IMR-90 (cell line): ENCODE measurements at regions not wholly inside any gene's neighbourhood (a gene's known extent, or its start where the extent isn't known, plus 50 kb on each side); places are given as distances from the start of the nearest gene placed in this dataset.

Source experiments
- ATAC-seq: fragments of 200-7000 bp; cut with Tn5 transposase; 2 replicates; pipeline ENCODE4 v1.9.1; 2020; ENCODE audit warnings: low read depth, mild to moderate bottlenecking, moderate library complexity
- BruUV-seq: library from RNA; stranded (reverse); fragments of 400-500 nt; replicated peaks from 2 replicates; lab custom pipeline; 2021; lab: Mats Ljungman, UMichigan
- CTCF ChIA-PET: fragments of 300-600 bp; formaldehyde crosslinking; extraction: SDS; loops from one replicate; lab custom pipeline; 2021; ENCODE audit warnings: antibody characterized with exemption; lab: Yijun Ruan, JAX
- POLR2A ChIA-PET: fragments of 300-600 bp; sonication (Branson Sonifier 250); formaldehyde crosslinking; loops from one replicate; lab custom pipeline; 2022; ENCODE audit warnings: antibody characterized with exemption; ENCODE audit not compliant: unreplicated experiment; lab: Charles Lee
- DNase-seq: peaks from one replicate; pipeline ENCODE4 v3.0.0; 2013
- H2AFZ ChIP-seq: replicated peaks from 2 replicates; pipeline ENCODE3; 2013; ENCODE audit warnings: low read length, mild to moderate bottlenecking; ENCODE audit not compliant: poor library complexity
- H2AK5ac ChIP-seq: 2 replicates; pipeline ENCODE4 v1.6.1; 2013; ENCODE audit warnings: low read depth, low read length, inconsistent platforms
- H2AK9ac ChIP-seq: replicated peaks from 2 replicates; pipeline ENCODE3; 2013; ENCODE audit warnings: mild to moderate bottlenecking, low read depth, low read length, moderate library complexity; ENCODE audit not compliant: poor library complexity
- H2BK120ac ChIP-seq: 2 replicates; pipeline ENCODE4 v1.6.1; 2013; ENCODE audit warnings: low read depth, low read length, inconsistent platforms
- H2BK15ac ChIP-seq: 3 replicates; pipeline ENCODE4 v1.6.1; 2013; ENCODE audit warnings: low read depth, low read length, inconsistent platforms
- H2BK20ac ChIP-seq: 2 replicates; pipeline ENCODE4 v1.6.1; 2013; ENCODE audit warnings: low read depth, mild to moderate bottlenecking, inconsistent platforms, low read length, moderate library complexity
- H2BK5ac ChIP-seq: 2 replicates; pipeline ENCODE4 v1.6.1; 2013; ENCODE audit warnings: mild to moderate bottlenecking, low read depth, low read length, inconsistent platforms; ENCODE audit not compliant: poor library complexity, severe bottlenecking
- H3K14ac ChIP-seq: replicated peaks from 2 replicates; pipeline ENCODE4 v1.6.1; 2013; ENCODE audit warnings: low read depth, low read length, inconsistent platforms
- H3K18ac ChIP-seq: 2 replicates; pipeline ENCODE4 v1.6.1; 2013; ENCODE audit warnings: low read depth, low read length, control low read depth
- H3K23ac ChIP-seq: 2 replicates; pipeline ENCODE4 v1.6.1; 2013; ENCODE audit warnings: low read depth, low read length, inconsistent platforms
- H3K27ac ChIP-seq: 2 replicates; pipeline ENCODE4 v1.5.1; 2013; ENCODE audit warnings: mild to moderate bottlenecking, control low read depth, low read length; ENCODE audit not compliant: insufficient read depth
- H3K27me3 ChIP-seq: 2 replicates; pipeline ENCODE4 v1.6.1; 2013; ENCODE audit warnings: low read length; ENCODE audit not compliant: control insufficient read depth, insufficient read depth
- H3K36me3 ChIP-seq: 2 replicates; pipeline ENCODE4 v1.6.1; 2013; ENCODE audit warnings: low read length, mixed read lengths; ENCODE audit not compliant: control insufficient read depth, insufficient read depth
- H3K4ac ChIP-seq: 2 replicates; pipeline ENCODE4 v1.6.1; 2013; ENCODE audit warnings: low read depth, low read length, inconsistent platforms
- H3K4me1 ChIP-seq: 2 replicates; pipeline ENCODE4 v1.6.1; 2013; ENCODE audit warnings: low read length, mixed read lengths; ENCODE audit not compliant: control insufficient read depth, insufficient read depth
- H3K4me2 ChIP-seq: 2 replicates; pipeline ENCODE4 v1.6.1; 2013; ENCODE audit warnings: low read depth, mild to moderate bottlenecking, control low read depth, low read length, moderate library complexity
- H3K4me3 ChIP-seq: 2 replicates; pipeline ENCODE4 v1.5.1; 2013; ENCODE audit warnings: low read depth, mild to moderate bottlenecking, control low read depth, low read length, moderate library complexity; ENCODE audit not compliant: insufficient read depth
- H3K56ac ChIP-seq: 2 replicates; pipeline ENCODE4 v1.6.1; 2013; ENCODE audit warnings: low read length, inconsistent platforms; ENCODE audit not compliant: insufficient read depth; ENCODE audit errors: extremely low read depth
- H3K79me1 ChIP-seq, 2 experiments: 2 replicates each; pipeline ENCODE4 v1.6.1; 2013; ENCODE audit warnings: low read length in 2 of 2, inconsistent platforms in 1 of 2, low read depth in 1 of 2
- H3K9ac ChIP-seq: 2 replicates; pipeline ENCODE4 v1.6.1; 2013; ENCODE audit warnings: low read depth, low read length, control low read depth
- H3K9me1 ChIP-seq: 2 replicates; pipeline ENCODE4 v1.6.1; 2013; ENCODE audit warnings: low read length, inconsistent platforms; ENCODE audit not compliant: insufficient read depth
- H3K9me3 ChIP-seq: 2 replicates; pipeline ENCODE4 v1.6.1; 2013; ENCODE audit warnings: low read length; ENCODE audit not compliant: control insufficient read depth, insufficient read depth
- H4K20me1 ChIP-seq: 2 replicates; pipeline ENCODE4 v1.6.1; 2013; ENCODE audit warnings: low read length, inconsistent platforms; ENCODE audit not compliant: insufficient read depth
- H4K5ac ChIP-seq: 2 replicates; pipeline ENCODE4 v1.6.1; 2013; ENCODE audit warnings: mild to moderate bottlenecking, low read depth, low read length, control low read depth
- H4K8ac ChIP-seq, 2 experiments: 2 replicates each; pipeline ENCODE4 v1.6.1; 2013; ENCODE audit warnings: low read depth in 2 of 2, low read length in 2 of 2, control low read depth in 1 of 2, inconsistent platforms in 1 of 2
- H4K91ac ChIP-seq: 2 replicates; pipeline ENCODE4 v1.6.1; 2013; ENCODE audit warnings: low read depth, low read length, inconsistent platforms; ENCODE audit not compliant: insufficient read depth
- CEBPB ChIP-seq: IDR thresholded peaks from 2 replicates; pipeline ENCODE4 v1.6.1; 2012; ENCODE audit warnings: low read depth, low read length, improper control_type of control experiment
- POLR2A ChIP-seq: IDR thresholded peaks from 2 replicates; pipeline ENCODE4 v1.6.1; 2012; ENCODE audit warnings: mild to moderate bottlenecking, low read depth, low read length
- RFX5 ChIP-seq: IDR thresholded peaks from 2 replicates; pipeline ENCODE4 v1.8.0; 2012; ENCODE audit warnings: low read depth, mild to moderate bottlenecking, low read length, moderate library complexity
- SMC3 ChIP-seq: fragments of 150-350 bp; IDR thresholded peaks from 2 replicates; pipeline ENCODE4 v1.6.1; 2016; ENCODE audit warnings: low read depth, mild to moderate bottlenecking, antibody characterized with exemption, low read length, moderate library complexity
- WGBS, 2 experiments: methylation state at CpG; one replicate each; pipeline versions ENCODE4 v1.1.5 to v1.1.7; 2013; ENCODE audit warnings: missing lambda C conversion rate in 2 of 2; ENCODE audit not compliant: insufficient read length in 1 of 2; ENCODE audit errors: extremely low coverage in 2 of 2; 5-methylcytosine and 5-hydroxymethylcytosine counted together
- dilution Hi-C: fragments of 300-500 bp; cut with HindIII; formaldehyde crosslinking; loops from one replicate; pipeline ENCODE4 v1.14.3; 2018; ENCODE audit warnings: low sequenced_read_pairs; ENCODE audit not compliant: unreplicated experiment
- in situ Hi-C: fragments of 300-500 bp; cut with MboI; formaldehyde crosslinking; loops from 3 replicates; pipeline ENCODE4 v1.14.3; 2019; ENCODE audit warnings: low sequenced_read_pairs, inconsistent platforms, mixed read lengths
- intact Hi-C: fragments of 100-400 bp; cut with micrococcal nuclease; formaldehyde crosslinking; loops from 2 replicates; pipeline ENCODE4 v1.10.0; 2022

DNA sequence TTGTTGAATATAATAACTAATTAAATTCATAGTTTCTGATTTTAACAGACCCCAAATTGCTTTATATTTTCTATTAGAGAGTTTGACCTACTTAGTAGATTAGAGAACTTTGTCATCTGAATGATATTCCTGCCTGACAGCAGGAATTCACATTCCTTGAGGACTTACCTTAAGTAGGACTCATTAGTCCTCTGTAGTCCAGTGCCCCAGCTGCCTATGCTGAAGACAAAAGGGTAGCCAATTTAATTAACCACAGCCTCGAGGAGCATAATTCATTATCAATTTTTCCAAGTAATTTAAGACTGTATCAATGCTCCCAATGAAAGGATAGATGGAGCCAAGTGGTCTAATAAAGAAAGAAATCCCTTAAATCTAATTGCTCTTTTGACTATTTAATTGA, 1405.0 kb upstream of the IGFBP7 start:
- Histone ChIP-seq H3K14ac (no peak overlapping the region), H4K91ac (no peak overlapping the region), H3K27ac (no peak overlapping the region), H2BK5ac (no peak overlapping the region), H2AK5ac (no peak overlapping the region), H3K4ac (no peak overlapping the region), H3K9me1 (no peaks in the 10 kb centered on the region), H2BK15ac (no peak overlapping the region), H2AFZ (no peak overlapping the region), H3K4me1 (no peaks in the 10 kb centered on the region), H2AK9ac (no peak overlapping the region), H3K27me3 (no peaks in the 10 kb centered on the region), H3K18ac (no peak overlapping the region), H2BK20ac (no peak overlapping the region), H3K36me3 (no peaks in the 10 kb centered on the region), H4K8ac (no peak overlapping the region), H3K9ac (no peak overlapping the region), H3K4me3 (no peak overlapping the region), H4K5ac (no peak overlapping the region), H4K20me1 (no peaks in the 10 kb centered on the region), H2BK120ac (no peak overlapping the region), H3K56ac (no peak overlapping the region), H3K23ac (no peak overlapping the region), H3K9me3 (no peaks in the 10 kb centered on the region; the same call in 1 of the 2 replicates), H3K79me1 (no peaks in the 10 kb centered on the region), H3K4me2 (no peak overlapping the region)
- ChIA-PET POLR2A (no interaction called here), CTCF (interaction anchor here (0.5 kb wide), 1 partner anchor 1058 kb away, joined by 6 read pairs; no protein-coding TSS in a partner anchor)
- WGBS, 2 experiments: no CpG with 5 or more reads among the region's 1 CpG
- intact Hi-C loops (no loop called here), in situ Hi-C loops (no loop called here), dilution Hi-C loops (no loop called here)
- no peak for ATAC-seq
- DNase-seq: no peak
- no TSS peak for BruUV-seq
- TF ChIP-seq RFX5: no peak
- TF ChIP-seq CEBPB: no peak
- TF ChIP-seq POLR2A: no peak
- TF ChIP-seq SMC3: no peak
